ENCODE measurements at regions not wholly inside any gene's neighbourhood (a gene's known extent, or its start where the extent isn't known, plus 50 kb on each side); places are given as distances from the start of the nearest gene placed in this dataset.

GRCh38 chr3:145387211-145387610 lies 773.8 kb downstream of the PLOD2 start:
- Histone ChIP-seq H3K4me1 (no peaks in the 10 kb centered on the region), H3K36me3 (no peaks in the 10 kb centered on the region), H3K4me3 (no peak overlapping the region), H3K9me3 (peaks cover 11% of the 10 kb centered on the region), H3K27ac (no peak overlapping the region), H3K27me3 (ENCODE audit: low read depth) (no peaks in the 10 kb centered on the region)
- TF ChIP-seq CTCF (IDR thresholded peaks at IDR 0.05): no peak
- no peak for ATAC-seq
- DNase-seq: no peak
- intact Hi-C loops (cut with DNase I): no loop called here

GRCh38 chr3:145395421-145395820 lies 765.6 kb downstream of the PLOD2 start:
- no peak overlapping the region for H3K4me3 ChIP-seq

GRCh38 chr3:145411605-145412004 lies 749.4 kb downstream of the PLOD2 start:
- intact Hi-C loops (cut with DNase I): no loop called here
- Histone ChIP-seq H3K27ac (no peak overlapping the region), H3K4me1 (no peaks in the 10 kb centered on the region), H3K4me3 (no peak overlapping the region), H3K9me3 (no peaks in the 10 kb centered on the region), H3K36me3 (no peaks in the 10 kb centered on the region), H3K27me3 (ENCODE audit: low read depth) (no peaks in the 10 kb centered on the region)
- no peak for DNase-seq
- ATAC-seq: no peak
- TF ChIP-seq CTCF (IDR thresholded peaks at IDR 0.05): no peak

More at GRCh38 chr3:145395421-145395820, 765.6 kb downstream of the PLOD2 start:
- no peak overlapping the region for H3K27ac ChIP-seq
- no peaks in the 10 kb centered on the region for H3K27me3 ChIP-seq (ENCODE audit: low read depth)
- no peak for ATAC-seq
- no peaks in the 10 kb centered on the region for H3K4me1 ChIP-seq
- no peaks in the 10 kb centered on the region for H3K36me3 ChIP-seq
- no peak for DNase-seq
- intact Hi-C loops (cut with DNase I): no loop called here
- TF ChIP-seq CTCF (IDR thresholded peaks at IDR 0.05): no peak
- H3K9me3 ChIP-seq: no peaks in the 10 kb centered on the region

- Histone ChIP-seq H3K9me3 (no peaks in the 10 kb centered on the region), H3K36me3 (no peaks in the 10 kb centered on the region), H3K4me1 (no peaks in the 10 kb centered on the region), H3K4me3 (no peak overlapping the region), H3K27me3 (ENCODE audit: low read depth) (no peaks in the 10 kb centered on the region), H3K27ac (no peak overlapping the region)
- ATAC-seq: no peak
- DNase-seq: no peak
- intact Hi-C loops (cut with DNase I): no loop called here
- no peak for TF ChIP-seq CTCF (IDR thresholded peaks at IDR 0.05)
Measured at GRCh38 chr3:145417678-145418077, 743.3 kb downstream of the PLOD2 start.

GRCh38 chr3:145422556-145422955 lies 738.4 kb downstream of the PLOD2 start:
- no peaks in the 10 kb centered on the region for H3K9me3 ChIP-seq
- no peak overlapping the region for H3K4me3 ChIP-seq
- no peak overlapping the region for H3K27ac ChIP-seq
- DNase-seq: no peak
- no peaks in the 10 kb centered on the region for H3K4me1 ChIP-seq
- H3K27me3 ChIP-seq (ENCODE audit: low read depth): no peaks in the 10 kb centered on the region
- ATAC-seq: no peak
- intact Hi-C loops (cut with DNase I): no loop called here
- no peak for TF ChIP-seq CTCF (IDR thresholded peaks at IDR 0.05)
- H3K36me3 ChIP-seq: no peaks in the 10 kb centered on the region

- Histone ChIP-seq H3K36me3 (no peaks in the 10 kb centered on the region), H3K9me3 (no peaks in the 10 kb centered on the region), H3K4me1 (no peaks in the 10 kb centered on the region), H3K27me3 (ENCODE audit: low read depth) (no peaks in the 10 kb centered on the region), H3K4me3 (no peak overlapping the region), H3K27ac (no peak overlapping the region)
- DNase-seq (no peak), ATAC-seq (no peak)
- intact Hi-C loops (cut with DNase I): no loop called here
- TF ChIP-seq CTCF (IDR thresholded peaks at IDR 0.05): no peak
Measured at GRCh38 chr3:145427355-145427754, 733.6 kb downstream of the PLOD2 start.

Measured in lower lobe of right lung (tissue), 2 donors.